LoVo (cell line): ENCODE measurements at regions not wholly inside any gene's neighbourhood (a gene's known extent, or its start where the extent isn't known, plus 50 kb on each side); places are given as distances from the start of the nearest gene placed in this dataset.

ENCODE experiments used
- DNase-seq: peaks from one replicate; pipeline ENCODE4 v3.0.0-alpha.2; 2016; ENCODE audit warnings: low spot score

DNA sequence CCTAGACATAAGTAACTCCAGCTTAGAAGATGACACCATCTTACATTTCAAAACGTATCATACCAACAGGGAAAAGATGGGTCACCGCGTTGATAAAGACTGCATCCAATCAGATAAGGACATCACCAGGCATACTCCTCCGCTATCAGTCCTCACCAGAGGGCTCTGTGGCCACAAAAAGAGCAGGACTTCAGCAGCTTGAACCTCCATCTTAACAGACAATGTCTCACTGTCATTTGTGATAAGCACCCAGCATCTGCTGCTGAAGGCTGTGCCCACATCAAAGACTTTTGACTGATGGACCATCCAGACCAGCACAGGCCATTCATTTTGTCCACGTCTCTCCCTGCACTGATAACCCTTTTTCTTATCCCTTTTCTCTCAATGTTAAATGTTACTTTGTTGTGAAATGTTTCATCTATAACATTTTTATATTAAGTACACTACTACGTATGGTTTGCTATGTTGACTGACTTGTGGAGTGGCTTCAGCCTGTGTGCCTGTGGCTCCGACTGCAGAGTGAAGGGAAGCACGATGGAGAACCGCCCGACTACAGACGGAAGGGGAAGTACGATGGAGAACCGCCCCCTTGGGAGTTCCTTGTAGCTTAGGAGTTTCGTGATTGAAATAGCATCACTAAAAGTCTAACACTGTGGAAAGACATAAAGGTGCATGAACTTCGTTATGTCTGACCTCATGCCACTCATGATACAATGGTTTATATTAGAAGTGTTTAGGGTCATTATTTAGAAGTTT lies 595.4 kb upstream of the AGA start:
- no peak for DNase-seq

- DNase-seq = no peak
These were observed 614.8 kb upstream of the AGA start for GRCh38 chr4:178056996-178057395.

DNA sequence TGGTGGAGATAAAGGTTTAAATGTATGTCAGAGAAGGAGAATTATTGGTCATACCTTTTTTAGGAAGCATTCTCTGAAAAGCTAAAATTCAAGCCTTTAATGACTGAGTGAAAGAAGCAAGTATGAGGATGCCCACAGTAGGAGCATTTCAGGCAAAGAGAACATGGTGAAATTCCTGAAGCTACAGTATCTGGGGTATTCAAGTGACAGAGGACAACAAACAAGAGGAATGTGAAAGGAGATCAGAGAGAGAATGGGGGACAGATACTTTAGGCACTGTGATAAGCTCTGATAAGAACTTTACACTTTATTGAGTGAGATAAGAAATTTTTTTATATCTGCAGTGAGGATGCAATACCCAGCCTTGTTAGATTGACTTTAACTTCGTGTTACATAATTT lies 621.3 kb upstream of the AGA start:
- no peak for DNase-seq

GRCh38 chr4:178066338-178066941 lies 624.2 kb upstream of the AGA start:
- DNase-seq = no peak

GRCh38 chr4:178068136-178068535 lies 625.9 kb upstream of the AGA start:
- DNase-seq = no peak

DNA sequence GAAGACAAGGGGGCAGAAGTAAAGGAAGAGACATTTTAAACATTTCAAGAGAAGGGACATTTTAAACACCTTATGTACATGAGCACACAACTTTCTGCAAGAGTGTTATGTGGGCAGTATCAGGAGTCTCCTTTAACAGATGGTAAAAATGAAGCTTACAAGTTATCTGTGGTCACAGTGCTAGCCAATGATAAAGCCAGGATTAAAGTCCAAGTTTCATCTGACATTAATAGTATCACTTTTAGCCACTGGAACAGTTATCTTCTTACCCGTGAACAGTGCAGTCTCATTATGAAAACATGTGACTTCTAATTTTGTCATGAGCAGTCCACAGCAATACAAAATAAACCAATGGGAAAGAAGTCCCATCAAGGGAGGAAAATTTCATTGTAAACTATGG lies 627.9 kb upstream of the AGA start:
- no peak for DNase-seq

DNA sequence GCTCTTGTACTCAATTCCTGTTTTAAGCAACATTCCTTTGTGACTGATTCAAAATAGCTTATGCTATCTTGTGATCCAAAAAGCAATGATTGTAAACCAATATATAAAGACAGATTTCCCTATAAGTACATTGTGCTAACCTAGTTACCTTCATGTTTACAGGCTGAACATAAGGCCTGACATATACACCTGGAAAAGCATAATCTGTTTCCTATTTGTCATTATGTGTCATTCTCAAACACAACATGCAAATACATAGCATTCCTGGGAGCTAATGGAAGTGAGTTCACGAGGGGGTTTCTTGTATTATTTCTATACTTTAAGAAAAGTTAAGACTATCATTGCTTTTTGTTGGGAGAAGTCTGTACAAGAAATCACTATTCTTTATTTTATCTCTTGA lies 638.1 kb upstream of the AGA start:
- DNase-seq = no peak

DNA sequence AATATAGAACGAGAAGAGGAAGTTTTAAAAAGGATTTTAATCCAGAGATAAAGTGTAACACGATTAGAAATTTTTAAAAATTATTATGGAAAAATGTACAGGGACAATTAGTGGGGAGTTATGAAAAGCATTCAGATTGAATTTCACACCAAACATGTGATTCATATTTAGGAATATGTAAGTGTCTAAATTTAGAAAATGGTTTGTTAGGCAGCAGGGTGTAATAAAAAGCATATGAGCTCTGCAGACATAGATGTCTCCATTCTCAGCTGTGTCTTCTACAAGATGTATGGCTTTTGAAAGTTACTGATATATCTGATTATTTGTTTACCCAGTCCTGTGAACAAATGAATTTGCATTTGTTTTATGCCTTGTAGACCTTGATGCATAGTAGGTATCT lies 638.9 kb upstream of the AGA start:
- DNase-seq = no peak

DNA sequence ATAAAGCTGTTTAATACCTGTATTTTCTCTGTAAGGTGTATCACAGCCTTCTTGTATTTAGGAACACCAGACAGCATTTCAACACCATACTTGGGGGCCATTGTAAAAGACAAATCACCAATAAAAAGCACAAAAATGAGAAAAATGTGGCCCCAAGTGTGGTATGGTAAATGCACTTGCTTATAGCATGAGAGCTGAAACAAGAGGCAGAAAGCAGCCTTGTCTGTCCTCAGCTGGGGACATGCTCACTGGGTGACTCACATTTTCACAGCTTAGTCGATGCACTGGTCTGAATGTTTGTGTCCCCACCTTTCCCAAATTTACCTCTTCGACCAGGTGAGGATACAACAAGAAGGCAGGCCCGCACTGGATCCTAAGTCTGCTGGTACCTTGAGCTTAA lies 639.7 kb upstream of the AGA start:
- DNase-seq = no peak

DNA sequence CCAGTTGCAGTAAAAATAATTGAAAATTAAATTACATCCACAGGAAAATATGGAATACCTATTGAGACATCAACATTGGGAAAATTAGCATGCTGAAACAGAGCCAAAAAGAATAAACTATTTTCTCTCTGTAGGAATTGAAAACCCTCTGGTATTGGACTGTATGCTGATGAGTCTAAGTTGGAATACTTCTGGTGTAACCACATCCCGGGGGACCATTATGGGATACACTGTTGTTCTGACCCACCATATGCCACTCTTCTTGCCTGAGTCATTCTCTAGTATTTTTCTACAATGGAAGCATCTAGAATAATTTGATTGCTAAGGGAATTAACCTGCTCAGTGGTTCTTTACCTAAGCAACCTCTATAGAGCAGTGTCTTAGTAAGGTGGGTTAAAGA lies 640.7 kb upstream of the AGA start:
- DNase-seq = no peak

DNA sequence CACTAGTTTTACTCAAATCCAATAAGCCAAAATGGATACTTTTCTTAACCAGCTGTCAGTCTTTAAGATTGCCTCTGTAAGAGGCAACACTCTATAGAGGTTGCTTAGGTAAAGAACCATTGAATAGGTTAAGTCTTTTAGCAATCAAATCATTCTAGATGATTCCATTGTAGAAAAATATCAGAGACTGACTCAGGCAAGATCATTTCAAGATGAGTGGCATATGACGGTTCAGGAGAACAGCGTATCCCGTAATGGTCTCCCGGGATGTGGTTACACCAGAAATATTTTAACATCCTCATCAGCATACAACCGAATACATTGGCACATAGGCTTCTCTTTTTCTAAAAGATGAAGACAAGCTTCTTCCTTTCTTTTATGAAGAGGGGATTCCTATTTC lies 641.7 kb upstream of the AGA start:
- no peak for DNase-seq

DNA sequence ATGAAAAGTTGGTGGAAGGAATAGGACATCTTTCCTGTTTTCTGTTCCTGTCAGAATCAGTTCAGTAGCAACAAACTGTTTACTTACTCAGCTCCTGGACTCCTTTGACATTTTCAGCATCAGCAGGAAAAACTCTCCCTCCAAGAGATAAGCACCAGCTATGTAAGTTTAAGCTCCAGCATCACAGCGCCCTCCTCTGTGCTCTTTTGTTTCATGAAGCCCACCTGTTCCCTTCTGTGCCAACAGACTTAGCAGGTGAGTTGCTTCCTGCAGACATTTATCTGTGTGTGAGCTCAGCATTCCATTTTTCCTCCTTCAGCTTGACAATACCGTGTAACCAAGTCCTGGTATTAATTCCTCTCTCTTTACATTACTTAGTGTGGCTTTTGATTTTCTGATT lies 644.1 kb upstream of the AGA start:
- DNase-seq = no peak

GRCh38 chr4:178090640-178091411 lies 648.6 kb upstream of the AGA start:
- no peak for DNase-seq

GRCh38 chr4:178102139-178102538 lies 659.9 kb upstream of the AGA start:
- DNase-seq = no peak

DNA sequence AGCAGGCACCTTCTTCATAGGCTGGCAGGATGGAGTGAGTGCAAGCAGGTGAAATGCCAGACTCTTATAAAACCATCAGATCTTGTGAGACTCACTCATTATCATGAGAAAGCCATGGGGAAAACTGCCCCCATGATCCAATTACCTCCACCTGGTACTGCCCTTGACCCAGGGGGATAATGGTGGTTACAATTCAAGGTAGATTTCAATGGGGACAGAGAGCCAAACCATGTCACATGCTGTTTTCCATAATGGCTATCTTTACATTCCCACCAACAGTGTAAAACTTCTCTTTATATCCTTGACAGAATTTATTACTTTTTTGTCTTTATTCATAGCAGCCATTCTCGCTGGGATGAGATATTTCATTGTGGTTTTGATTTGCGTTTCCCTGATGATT lies 663.0 kb upstream of the AGA start:
- DNase-seq = no peak

DNA sequence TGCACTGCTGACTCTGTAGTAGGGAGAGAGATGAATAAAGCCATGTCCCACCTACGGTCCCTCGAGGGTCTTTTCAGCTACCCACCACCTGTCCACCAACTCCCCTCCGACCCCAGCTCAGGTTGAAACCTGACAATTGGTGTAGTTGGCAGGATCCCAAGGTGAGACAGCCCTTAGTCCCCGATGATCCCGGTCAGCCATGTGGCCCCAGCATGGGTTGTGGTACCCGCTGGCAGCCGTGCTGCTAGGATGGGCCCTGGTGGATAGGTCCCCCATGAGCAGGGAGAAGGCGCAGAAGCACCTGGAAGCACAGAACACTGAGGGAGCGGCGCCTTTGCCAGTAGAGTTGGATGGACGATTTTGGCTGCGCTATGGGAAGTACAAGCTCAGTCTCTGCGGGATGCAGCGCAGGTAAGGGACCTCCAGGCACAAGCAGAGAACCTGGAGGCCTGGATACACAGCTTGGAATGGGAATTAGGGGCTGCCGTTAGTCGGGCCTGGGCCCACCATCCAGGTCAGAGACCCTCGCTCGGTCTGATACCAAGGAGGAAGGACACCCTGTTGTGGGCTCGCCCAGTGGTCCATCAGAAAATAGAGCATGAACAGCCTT lies 694.6 kb upstream of the AGA start:
- no peak for DNase-seq

DNA sequence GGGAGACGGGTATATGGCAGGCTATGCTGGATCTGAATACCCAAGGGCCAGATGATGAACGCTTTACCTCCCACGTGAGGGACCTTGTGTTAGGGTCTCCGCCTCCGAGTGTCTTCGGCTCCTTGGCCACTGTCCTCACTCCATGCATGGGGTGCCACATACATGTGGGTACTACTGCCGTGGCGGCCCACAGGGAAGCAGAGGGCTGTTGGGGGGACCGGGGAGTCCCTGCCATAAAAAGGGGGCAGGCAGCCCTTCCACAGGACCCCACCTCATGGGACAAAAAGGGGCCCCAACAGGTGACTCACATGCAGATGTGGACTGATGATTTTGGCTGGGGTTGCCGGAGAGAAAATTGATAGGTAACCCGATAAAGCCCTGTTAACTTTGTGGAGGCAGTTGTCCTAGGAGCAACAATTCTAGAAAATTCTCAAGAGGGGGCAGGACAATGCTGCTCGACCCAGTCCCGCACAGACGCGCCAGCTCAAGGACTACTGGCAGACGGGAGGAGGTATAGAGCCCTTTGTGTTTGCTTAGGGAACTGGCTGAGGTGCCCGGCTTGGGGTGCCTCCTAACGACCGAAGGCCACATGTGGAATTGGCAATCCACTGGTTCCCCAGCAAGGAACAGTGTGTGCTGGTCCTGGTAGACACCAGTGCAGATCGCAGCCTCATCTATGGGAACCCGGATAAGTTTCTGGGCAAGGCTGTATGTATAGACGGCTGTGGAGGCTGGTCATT lies 695.7 kb upstream of the AGA start:
- DNase-seq = no peak

- DNase-seq = no peak
These were observed 696.3 kb upstream of the AGA start for GRCh38 chr4:178138491-178138890.

DNA sequence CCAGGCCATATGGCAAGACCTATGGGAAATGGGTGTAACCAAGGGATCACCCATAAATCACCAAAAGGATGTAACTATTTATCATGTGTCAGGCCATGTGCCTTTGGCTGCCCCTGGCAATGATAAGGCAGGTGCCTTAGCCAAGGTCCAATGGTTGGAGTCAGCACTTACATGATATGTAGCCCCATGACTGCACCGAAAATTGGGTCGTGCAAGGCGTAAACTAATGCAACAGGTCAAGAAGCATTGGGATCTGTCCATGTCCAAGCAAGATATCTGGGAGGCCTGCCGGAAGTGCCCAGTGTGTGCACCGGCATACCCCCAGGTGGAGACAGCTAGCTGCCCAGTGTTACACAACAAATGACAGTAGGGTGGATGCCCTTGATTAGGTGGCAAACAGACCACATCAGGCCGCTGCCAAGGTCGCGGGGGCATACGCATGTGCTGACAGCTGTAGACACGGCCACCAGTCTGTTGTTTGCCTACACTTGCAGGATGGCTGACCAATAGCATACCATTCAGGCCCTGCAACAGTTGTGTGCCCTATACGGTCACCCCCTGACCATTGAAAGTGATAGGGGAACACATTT lies 698.2 kb upstream of the AGA start:
- DNase-seq = no peak

DNA sequence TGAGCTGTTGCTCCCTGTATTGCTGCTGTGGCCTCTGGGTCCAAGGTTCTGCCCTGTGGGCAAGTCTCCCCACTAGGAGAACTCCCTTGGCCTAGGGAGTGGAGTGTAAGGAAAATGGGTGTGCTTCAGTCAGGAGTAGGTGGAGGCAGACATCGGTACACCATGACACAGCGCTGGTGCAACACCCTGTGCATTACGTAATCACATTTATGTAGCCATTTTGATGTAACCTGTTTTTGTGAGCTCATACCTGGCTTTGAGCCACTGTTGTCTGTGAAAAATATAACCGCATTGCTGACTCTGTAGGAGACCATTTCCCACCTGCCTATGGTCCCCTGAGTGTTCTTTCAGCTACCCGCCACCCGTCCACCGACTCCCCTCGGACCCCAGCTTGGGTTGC lies 700.5 kb upstream of the AGA start:
- no peak for DNase-seq

DNA sequence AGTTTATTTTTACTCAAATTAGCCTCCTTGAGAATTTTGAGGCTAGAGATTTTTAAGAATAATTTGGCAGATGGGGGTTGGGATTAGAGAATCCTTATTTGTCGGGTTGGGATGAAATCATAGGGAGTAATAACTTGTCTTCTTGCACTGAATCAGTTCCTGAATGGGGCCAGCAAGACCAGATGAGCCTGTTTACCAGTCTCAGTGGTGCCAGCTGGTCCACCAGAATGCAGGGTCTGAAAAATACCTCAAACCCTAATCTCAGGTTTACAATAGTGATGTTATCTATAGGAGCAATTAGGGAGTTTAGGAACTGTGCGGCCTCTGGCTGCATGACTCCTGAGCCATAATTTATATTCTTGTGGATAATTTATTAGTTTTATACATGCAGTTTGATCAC lies 705.9 kb upstream of the AGA start:
- no peak for DNase-seq
